HG02852 (cell line): ENCODE measurements at regions not wholly inside any gene's neighbourhood (a gene's known extent, or its start where the extent isn't known, plus 50 kb on each side); places are given as distances from the start of the nearest gene placed in this dataset.

Source experiments
- ATAC-seq: cut with Tn5 transposase; IDR thresholded peaks from one replicate; pipeline ENCODE4 v1.9.1; 2021; ENCODE audit warnings: mild to moderate bottlenecking, moderate library complexity; ENCODE audit not compliant: unreplicated experiment

DNA sequence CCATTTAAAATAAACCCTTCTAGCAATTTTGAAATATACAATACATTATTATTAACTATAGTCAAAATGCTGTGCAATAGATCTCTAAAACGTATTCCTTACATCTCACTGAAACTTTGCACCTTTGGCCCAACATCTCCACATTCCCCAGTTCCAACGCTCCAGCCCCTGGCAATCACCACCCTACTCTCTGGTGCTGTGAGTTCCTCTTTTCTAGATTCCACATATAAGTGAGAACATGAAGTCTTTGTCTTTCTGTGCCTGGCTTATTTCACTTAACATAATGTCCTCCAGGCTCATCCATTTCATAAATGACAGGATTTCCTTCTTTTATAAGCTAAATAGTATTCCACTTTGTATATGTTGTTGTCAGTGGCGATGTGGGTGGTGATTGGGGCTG, 194.7 kb upstream of the RTL1 start:
- no peak for ATAC-seq

DNA sequence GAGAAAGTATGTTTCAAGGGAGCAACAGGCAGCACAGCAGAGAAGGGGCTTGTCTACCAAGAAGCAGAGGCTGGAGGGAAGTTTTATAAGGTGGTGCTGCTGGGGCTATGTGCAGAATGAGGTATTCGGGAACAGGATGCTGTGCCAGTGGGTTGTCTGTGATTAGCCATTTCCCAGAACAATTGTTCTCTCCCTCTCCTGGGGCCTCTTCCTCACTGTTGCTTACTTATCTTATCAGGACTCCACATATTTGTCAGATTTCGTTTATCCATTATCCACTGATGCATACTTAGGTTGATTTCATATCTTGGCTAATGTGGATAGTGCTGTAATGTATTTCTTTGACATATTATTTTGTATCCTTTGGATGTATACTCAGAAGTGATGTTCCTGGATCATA, 195.1 kb upstream of the RTL1 start:
- ATAC-seq: no peak

GRCh38 chr14:101101456-101102056, 198.0 kb upstream of the RTL1 start:
- no peak for ATAC-seq

DNA sequence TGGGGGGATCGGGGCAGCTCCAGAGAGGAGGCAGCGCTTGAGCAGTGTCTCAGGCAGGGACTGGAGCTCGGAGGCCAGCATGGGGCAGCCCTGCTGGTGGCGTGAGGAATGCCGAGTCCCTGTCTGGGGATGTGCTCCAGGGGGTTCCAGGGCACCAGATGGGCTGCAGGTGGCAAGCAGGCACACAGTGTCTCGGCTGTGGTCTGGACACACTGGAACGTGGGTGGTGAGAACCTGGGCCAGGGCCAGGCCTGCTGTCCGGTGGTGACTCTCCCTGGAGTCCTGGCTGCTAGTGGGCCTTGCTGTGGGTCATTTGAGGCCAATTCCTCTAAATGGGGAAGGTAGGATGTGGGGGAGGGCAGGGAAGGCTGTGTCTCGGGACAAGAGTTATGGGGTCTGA, 199.4 kb upstream of the RTL1 start:
- ATAC-seq: no peak

- ATAC-seq: no peak
Measured at GRCh38 chr14:101103321-101103901, 199.9 kb upstream of the RTL1 start.

GRCh38 chr14:101104485-101104884, 201.0 kb upstream of the RTL1 start:
- ATAC-seq: no peak

GRCh38 chr14:101105045-101105444, 201.5 kb upstream of the RTL1 start:
- ATAC-seq: no peak

- ATAC-seq: no peak
Measured at GRCh38 chr14:101108579-101109346, 205.2 kb upstream of the RTL1 start.

- ATAC-seq: no peak
Measured at GRCh38 chr14:101109347-101109638, 205.8 kb upstream of the RTL1 start.

DNA sequence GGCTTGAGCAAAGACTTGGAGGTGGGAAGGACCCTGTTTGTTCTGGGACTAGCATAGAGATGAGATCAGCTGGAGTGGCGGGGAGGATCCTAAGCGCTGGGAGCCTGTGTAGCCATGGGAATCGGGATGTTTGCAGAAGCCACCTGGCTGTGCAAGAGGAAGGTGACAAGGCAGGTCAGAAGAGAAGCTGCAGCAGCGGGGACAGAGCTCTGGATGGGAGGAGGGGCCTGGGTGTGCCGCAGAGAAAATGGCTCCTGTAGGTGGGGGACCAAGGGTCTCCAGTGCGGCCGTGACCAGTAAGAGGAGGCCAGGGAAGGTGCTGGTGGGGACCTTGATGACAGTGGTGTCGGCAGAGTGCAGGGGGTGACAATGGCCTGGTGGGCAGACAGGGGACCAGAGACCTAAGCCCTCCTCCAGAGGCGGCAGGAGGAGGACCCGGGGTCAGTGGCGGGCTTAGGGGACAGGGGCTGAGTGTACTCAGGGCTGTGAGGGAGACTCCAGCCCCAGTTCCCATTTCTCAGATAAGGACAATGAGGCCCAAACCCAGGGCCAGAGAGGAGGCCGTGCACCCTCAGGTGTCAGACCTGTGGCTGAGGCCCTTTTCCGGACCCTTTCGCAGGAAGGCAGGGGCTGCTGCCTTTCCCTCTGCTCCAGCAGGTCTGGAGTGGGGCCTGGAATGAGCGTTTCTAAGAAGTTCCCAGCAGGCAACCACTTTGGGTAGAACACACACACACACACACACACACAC, 206.6 kb upstream of the RTL1 start:
- no peak for ATAC-seq

DNA sequence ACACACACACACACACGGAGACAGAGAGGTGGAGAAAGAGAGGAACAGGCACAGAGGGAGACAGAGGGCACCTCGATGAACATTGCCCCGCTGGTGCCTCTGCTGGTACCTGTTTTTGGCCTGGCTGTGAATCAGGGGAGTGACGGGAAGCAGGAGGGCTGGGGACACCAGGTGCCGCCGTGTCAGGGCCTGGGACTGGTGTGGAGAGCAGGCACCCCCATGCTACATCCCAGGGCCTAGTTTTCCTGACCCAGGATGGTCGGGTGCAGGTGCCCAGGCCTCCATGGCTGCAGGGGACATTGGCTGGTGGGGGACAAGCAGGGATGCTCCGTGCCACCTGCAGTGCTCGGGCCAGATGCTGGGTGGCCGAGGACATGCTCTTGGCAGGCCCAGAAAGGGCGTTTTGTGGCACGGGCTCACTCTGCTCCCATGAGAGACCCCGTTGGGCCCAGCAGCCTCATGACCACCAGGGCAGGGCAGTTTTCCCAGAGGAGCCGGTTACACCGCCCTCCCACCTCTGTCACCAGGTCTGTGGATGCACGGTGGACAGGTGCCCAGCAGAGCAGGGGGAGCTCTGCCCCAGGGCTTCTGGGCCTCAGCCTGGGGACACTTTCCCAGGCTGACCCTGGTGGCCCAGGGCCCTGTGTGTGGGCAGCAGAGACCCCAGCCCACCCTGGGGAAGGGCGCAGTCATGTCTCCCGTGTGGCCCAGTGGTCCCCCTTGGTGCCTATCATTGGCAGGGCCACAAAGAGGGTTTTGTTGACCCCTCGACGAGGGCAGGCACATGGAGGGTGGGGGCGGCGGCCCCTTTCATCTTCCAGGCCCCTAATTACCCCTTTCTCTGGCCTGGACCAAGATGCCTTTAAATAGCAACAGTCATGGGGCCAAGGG, 207.5 kb upstream of the RTL1 start:
- no peak for ATAC-seq

DNA sequence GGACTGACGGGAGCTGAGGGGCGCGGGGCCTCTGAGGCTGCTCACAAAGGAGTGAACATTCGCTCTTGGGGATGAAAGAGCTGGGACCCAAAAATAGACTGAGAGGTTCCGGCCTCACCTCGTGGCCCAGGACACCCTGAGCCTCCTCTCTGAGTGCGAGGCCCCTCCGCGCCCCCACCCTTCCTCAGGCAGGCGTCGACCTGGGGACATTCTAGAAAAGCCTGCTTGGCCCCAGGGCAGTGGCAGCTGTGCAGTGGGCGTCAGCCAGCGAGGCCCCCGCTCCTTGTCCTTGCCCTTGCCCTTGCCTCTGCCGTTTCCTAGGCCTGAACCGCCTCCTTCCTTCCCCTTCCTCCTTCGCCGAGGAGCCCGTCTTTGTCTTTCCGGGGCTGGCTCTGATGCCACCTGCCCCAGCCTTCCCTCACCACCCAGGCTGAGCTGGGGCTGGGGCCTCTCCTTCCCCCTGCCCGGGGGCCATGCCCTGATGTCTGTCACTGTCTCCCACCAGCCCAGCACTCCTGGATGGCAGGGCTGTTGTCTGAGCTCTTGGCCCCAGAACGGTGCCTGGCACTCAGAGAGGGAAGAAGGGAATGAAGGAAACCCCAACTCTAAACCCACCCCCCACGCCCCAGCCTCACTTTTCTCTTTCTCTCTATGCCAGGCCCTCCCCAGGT, 208.2 kb upstream of the RTL1 start:
- ATAC-seq: no peak

GRCh38 chr14:101112351-101113107, 209.0 kb upstream of the RTL1 start:
- ATAC-seq: no peak

GRCh38 chr14:101113108-101113612, 209.6 kb upstream of the RTL1 start:
- ATAC-seq: no peak

GRCh38 chr14:101113835-101114725, 210.6 kb upstream of the RTL1 start:
- ATAC-seq: no peak

DNA sequence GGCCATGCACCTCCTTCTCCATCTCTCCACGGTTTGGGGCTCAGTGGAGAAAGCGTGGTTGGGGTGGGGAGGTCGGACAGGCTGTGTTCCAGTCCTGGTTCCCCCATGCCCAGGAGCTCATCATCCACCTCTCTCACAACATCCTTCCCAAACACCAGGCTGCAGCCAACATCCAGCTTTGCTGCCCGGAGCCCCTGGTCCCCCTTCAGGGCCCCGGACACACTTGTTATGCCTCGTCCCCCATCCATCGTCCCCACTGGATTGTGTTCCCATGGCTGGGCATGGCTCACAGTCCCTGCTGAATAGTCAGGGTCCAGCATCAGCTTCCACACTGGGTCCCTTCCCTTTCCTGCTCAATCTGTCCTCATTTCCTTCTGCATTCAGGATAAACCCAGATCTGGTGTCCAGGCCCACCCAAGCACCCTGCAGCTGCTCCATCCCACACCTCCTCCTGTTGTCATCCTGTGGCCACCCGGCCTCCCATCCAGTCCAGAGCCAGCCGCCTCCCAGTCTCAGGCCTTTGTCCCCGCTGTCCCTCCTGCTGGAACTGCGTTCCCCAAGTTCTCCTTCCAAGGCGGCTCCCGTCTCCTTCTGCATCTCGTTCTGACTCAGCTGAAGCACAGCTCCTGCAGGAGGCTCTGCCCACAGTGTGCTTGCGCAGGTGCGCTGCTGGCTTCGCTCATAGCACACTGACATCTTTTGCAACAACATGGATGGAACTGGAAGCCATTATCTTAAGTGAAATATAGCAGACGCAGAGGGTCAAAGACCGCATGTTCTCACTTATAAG, 211.4 kb upstream of the RTL1 start:
- ATAC-seq: no peak

DNA sequence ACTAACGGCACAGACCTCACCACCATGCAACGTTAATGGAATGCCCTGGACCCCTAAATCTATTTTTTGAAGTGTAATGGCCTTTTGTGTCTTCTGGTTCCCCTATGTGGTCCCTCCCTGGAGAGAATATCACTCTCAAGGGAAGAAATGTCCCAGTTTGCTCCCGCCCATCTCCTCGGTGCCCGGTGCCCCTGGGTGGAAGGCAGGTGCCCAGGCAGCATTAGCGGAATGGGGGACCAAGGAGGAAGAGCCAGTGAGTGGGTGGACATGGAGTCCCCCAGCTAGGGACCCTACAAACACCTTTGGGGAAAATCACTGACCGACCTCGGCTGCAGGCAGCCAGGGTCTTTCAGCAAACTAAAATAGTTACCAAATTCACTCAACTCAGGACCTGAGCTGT, 212.1 kb upstream of the RTL1 start:
- no peak for ATAC-seq

- no peak for ATAC-seq
Measured at GRCh38 chr14:101116065-101116464, 212.5 kb upstream of the RTL1 start.
